GM12878 (cell line): ENCODE measurements at regions not wholly inside any gene's neighbourhood (a gene's known extent, or its start where the extent isn't known, plus 50 kb on each side); places are given as distances from the start of the nearest gene placed in this dataset.

Source experiments
- ATAC-seq: fragments of 200-7000 bp; cut with Tn5 transposase; 3 replicates; pipeline ENCODE4 v1.9.1; 2020; ENCODE audit warnings: mild to moderate bottlenecking, moderate library complexity
- BruUV-seq: library from RNA; stranded (reverse); fragments of 400-500 nt; replicated peaks from 2 replicates; lab custom pipeline; 2021; lab: Mats Ljungman, UMichigan
- CTCF ChIA-PET: fragments of 300-600 bp; sonication (Branson Sonifier 250); formaldehyde crosslinking; extraction: SDS; loops from one replicate; lab custom pipeline; 2021; ENCODE audit warnings: inconsistent platforms; lab: Yijun Ruan, JAX
- POLR2A ChIA-PET: fragments of 350-600 bp; formaldehyde crosslinking; extraction: SDS; loops from one replicate; lab custom pipeline; 2021; ENCODE audit warnings: inconsistent platforms; lab: Charles Lee
- RAD21 ChIA-PET: fragments of 300-600 bp; sonication (Branson Sonifier 250); formaldehyde crosslinking; loops from one replicate; lab custom pipeline; 2023; ENCODE audit warnings: antibody characterized with exemption; ENCODE audit not compliant: unreplicated experiment; lab: Charles Lee
- SMC1A ChIA-PET: fragments of 300-600 bp; sonication (Branson Sonifier 250); formaldehyde crosslinking; loops from one replicate; lab custom pipeline; 2023; ENCODE audit not compliant: unreplicated experiment, uncharacterized antibody; lab: Charles Lee
- DNase-seq: peaks from one replicate; pipeline ENCODE4 v3.0.0-alpha.2; 2011; ENCODE audit warnings: low read depth, low spot score
- FAIRE-seq: peaks from 3 replicates; lab custom pipeline; 2011; peaks lifted over from hg19 to GRCh38; lab: Jason Lieb, UNC
- H2AFZ ChIP-seq: 2 replicates; pipeline ENCODE4 v1.6.0; 2011; ENCODE audit warnings: low read depth, low read length, control low read depth; ENCODE audit not compliant: control insufficient read depth
- H3K27ac ChIP-seq: 2 replicates; pipeline ENCODE4 v1.5.1; 2011; ENCODE audit warnings: control low read depth; ENCODE audit not compliant: control insufficient read depth, insufficient read depth
- H3K27me3 ChIP-seq, 2 experiments: replicated peaks in 1 of 2; 2 replicates each; pipeline versions ENCODE4 v1.6.0 to v1.6.1; 2011; ENCODE audit warnings: low read length in 1 of 2; ENCODE audit not compliant: control insufficient read depth in 2 of 2, insufficient read depth in 2 of 2
- H3K36me3 ChIP-seq, 2 experiments: 2 replicates each; pipeline ENCODE4 v1.5.1; 2011; ENCODE audit warnings: low read length in 1 of 2; ENCODE audit not compliant: control insufficient read depth in 2 of 2, insufficient read depth in 2 of 2
- H3K4me1 ChIP-seq: 2 replicates; pipeline ENCODE4 v1.6.1; 2011; ENCODE audit warnings: mild to moderate bottlenecking, low read length, moderate library complexity, mixed read lengths; ENCODE audit not compliant: control insufficient read depth, insufficient read depth
- H3K4me2 ChIP-seq: 2 replicates; pipeline ENCODE4 v1.6.0; 2011; ENCODE audit warnings: control low read depth; ENCODE audit not compliant: control insufficient read depth, insufficient read depth
- H3K4me3 ChIP-seq: fragments of 200-600 bp; sonication (generic); 2 replicates; pipeline ENCODE4 v1.5.1; 2016
- H3K79me2 ChIP-seq: 2 replicates; pipeline ENCODE4 v1.6.0; 2011; ENCODE audit warnings: low read length; ENCODE audit not compliant: control insufficient read depth, insufficient read depth
- H3K9ac ChIP-seq: 2 replicates; pipeline ENCODE4 v1.8.0; 2011; ENCODE audit warnings: low read length, control low read depth, mixed read lengths; ENCODE audit not compliant: control insufficient read depth, insufficient read depth
- H3K9me3 ChIP-seq: replicated peaks from 3 replicates; pipeline ENCODE4 v1.5.1; 2011; ENCODE audit warnings: mild to moderate bottlenecking, low read length; ENCODE audit not compliant: control insufficient read depth, insufficient read depth
- H4K20me1 ChIP-seq: 2 replicates; pipeline ENCODE4 v1.6.0; 2011; ENCODE audit not compliant: control insufficient read depth, insufficient read depth
- CBX5 ChIP-seq: sonication (generic); IDR thresholded peaks from 2 replicates; pipeline ENCODE4 v1.6.1; 2016; ENCODE audit warnings: low read depth, moderate library complexity, mild to moderate bottlenecking, inconsistent platforms
- CHD2 ChIP-seq: IDR thresholded peaks from 2 replicates; pipeline ENCODE4 v1.6.1; 2011; ENCODE audit warnings: low read depth, low read length, improper control_type of control experiment, borderline replicate concordance
- DPF2 ChIP-seq: fragments of 450-650 bp; IDR thresholded peaks from 2 replicates; pipeline ENCODE4 v1.6.1; 2017; ENCODE audit warnings: mild to moderate bottlenecking
- E2F4 ChIP-seq: IDR thresholded peaks from 2 replicates; pipeline ENCODE4 v1.6.1; 2012; ENCODE audit warnings: low read depth, low read length, improper control_type of control experiment
- FOS ChIP-seq: IDR thresholded peaks from 3 replicates; pipeline ENCODE4 v1.6.1; 2011; ENCODE audit warnings: borderline replicate concordance; ENCODE audit not compliant: insufficient read length; ENCODE audit errors: extremely low read depth
- JUND ChIP-seq: IDR thresholded peaks from 2 replicates; pipeline ENCODE4 v1.6.1; 2012; ENCODE audit warnings: low read depth, mild to moderate bottlenecking, low read length, improper control_type of control experiment, moderate library complexity
- KDM1A ChIP-seq: fragments of 200-600 bp; sonication (generic); IDR thresholded peaks from 2 replicates; pipeline ENCODE4 v1.6.1; 2016; ENCODE audit warnings: borderline replicate concordance
- MEF2A ChIP-seq: IDR thresholded peaks from 2 replicates; pipeline ENCODE4 v1.6.1; 2011; ENCODE audit warnings: low read depth, mild to moderate bottlenecking, low read length, moderate library complexity; ENCODE audit not compliant: insufficient read depth
- PAX8 ChIP-seq: fragments of 450-650 bp; IDR thresholded peaks from 2 replicates; pipeline ENCODE4 v1.6.1; 2017; ENCODE audit warnings: mild to moderate bottlenecking, moderate library complexity
- SMAD1 ChIP-seq: fragments of 450-650 bp; IDR thresholded peaks from 2 replicates; pipeline ENCODE4 v1.6.1; 2018; ENCODE audit warnings: mild to moderate bottlenecking, low read depth; ENCODE audit not compliant: partially characterized antibody
- SUPT20H ChIP-seq: IDR thresholded peaks from 2 replicates; pipeline ENCODE4 v1.6.1; 2011; ENCODE audit warnings: low read depth, mild to moderate bottlenecking, low read length, moderate library complexity, borderline replicate concordance; ENCODE audit not compliant: control insufficient read depth
- USF2 ChIP-seq: IDR thresholded peaks from 2 replicates; pipeline ENCODE4 v1.6.1; 2011; ENCODE audit warnings: low read depth, low read length, improper control_type of control experiment, borderline replicate concordance
- ZNF24 ChIP-seq: fragments of 450-650 bp; IDR thresholded peaks from 2 replicates; pipeline ENCODE4 v1.6.1; 2017; ENCODE audit warnings: antibody characterized with exemption, mild to moderate bottlenecking
- WGBS: methylation state at CpG from one replicate; pipeline ENCODE4 v1.1.6; 2016; ENCODE audit warnings: low lambda C conversion rate; ENCODE audit not compliant: insufficient replicate concordance, insufficient coverage; ENCODE audit errors: missing lambda C conversion rate; 5-methylcytosine and 5-hydroxymethylcytosine counted together
- in situ Hi-C: fragments of 300-500 bp; cut with MboI; formaldehyde crosslinking; loops from 9 replicates; pipeline ENCODE4 v1.14.3; 2018; ENCODE audit warnings: mixed read lengths
- intact Hi-C: fragments of 100-400 bp; cut with micrococcal nuclease; formaldehyde crosslinking; loops from one replicate; pipeline ENCODE4 v1.14.2; 2022; ENCODE audit not compliant: unreplicated experiment
- TF ChIP-seq, protein P1 (sequence below): IDR thresholded peaks from 2 replicates; pipeline ENCODE4 v1.6.1; 2012; ENCODE audit warnings: low read depth, low read length, improper control_type of control experiment

GRCh38 chr3:14266361-14266760, 87.7 kb downstream of the LSM3 start (continued):
- TF ChIP-seq, protein P1, sequence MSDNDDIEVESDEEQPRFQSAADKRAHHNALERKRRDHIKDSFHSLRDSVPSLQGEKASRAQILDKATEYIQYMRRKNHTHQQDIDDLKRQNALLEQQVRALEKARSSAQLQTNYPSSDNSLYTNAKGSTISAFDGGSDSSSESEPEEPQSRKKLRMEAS: no peak
- no peak for TF ChIP-seq KDM1A
- no peak for TF ChIP-seq ZNF24
- no peak for TF ChIP-seq JUND
- no peak for TF ChIP-seq MEF2A
- no peak for TF ChIP-seq SUPT20H
- TF ChIP-seq USF2: no peak
- TF ChIP-seq FOS: no peak
- TF ChIP-seq CHD2: no peak
- no peak for TF ChIP-seq CBX5
- TF ChIP-seq, all 136 proteins: peak for 0

- RAD21 ChIA-PET: no interaction called here
- Histone ChIP-seq H3K27ac (no peak overlapping the region), H3K79me2 (no peaks in the 10 kb centered on the region), H3K4me2 (no peak overlapping the region), H4K20me1 (no peaks in the 10 kb centered on the region), H3K4me1 (no peaks in the 10 kb centered on the region), H3K4me3 (no peak overlapping the region), H3K36me3 (no peaks in the 10 kb centered on the region)
- no peak for FAIRE-seq
- intact Hi-C loops: no loop called here
- POLR2A ChIA-PET: no interaction called here
- CTCF ChIA-PET: no interaction called here
- SMC1A ChIA-PET: no interaction called here
- no peak for ATAC-seq
- TF ChIP-seq DPF2 (no peak), E2F4 (no peak), PAX8 (no peak), SMAD1 (no peak)
- TF ChIP-seq, all 136 proteins: peak for 0
- DNase-seq: no peak
- H2AFZ ChIP-seq: no peak overlapping the region
- no peaks in the 10 kb centered on the region for H3K9me3 ChIP-seq
- H3K9ac ChIP-seq: no peak overlapping the region
- WGBS: 48% methylated on average over 5 of the region's 5 CpGs
- in situ Hi-C loops: no loop called here
- BruUV-seq: no TSS peak
- H3K27me3 ChIP-seq: no peaks in the 10 kb centered on the region; a peak in 1 of 4 replicates
Observed at GRCh38 chr3:14267976-14268375, 89.4 kb downstream of the LSM3 start.
